CD4-positive, alpha-beta T cell (primary cell): ENCODE measurements at regions not wholly inside any gene's neighbourhood (a gene's known extent, or its start where the extent isn't known, plus 50 kb on each side); places are given as distances from the start of the nearest gene placed in this dataset.

Experiments
- ATAC-seq: fragments of 200-7000 bp; cut with Tn5 transposase; one replicate; pipeline ENCODE4 v1.10.0; 2022; ENCODE audit warnings: mild to moderate bottlenecking; ENCODE audit not compliant: poor library complexity
- CTCF ChIA-PET: fragments of 350-600 bp; sonication (Branson Sonifier 250); formaldehyde crosslinking; loops from one replicate; lab custom pipeline; 2021; ENCODE audit warnings: antibody characterized with exemption, inconsistent platforms; lab: Charles Lee
- POLR2A ChIA-PET: fragments of 350-600 bp; sonication (Branson Sonifier 250); formaldehyde crosslinking; loops from one replicate; lab custom pipeline; 2021; ENCODE audit warnings: antibody characterized with exemption, inconsistent platforms; lab: Charles Lee
- DNase-seq, 14 experiments: peaks; one replicate each; pipeline ENCODE4 v3.0.0-alpha.2; 2013 to 2020; ENCODE audit warnings: mixed read lengths in 2 of 14
- H3K27ac ChIP-seq, 2 donors: one replicate each; pipeline versions ENCODE4 v1.5.1 to v1.7.0; 2013; ENCODE audit warnings: low read length in 2 of 2, low read depth in 1 of 2, mild to moderate bottlenecking in 1 of 2
- H3K27me3 ChIP-seq, 2 experiments: 1 replicate in 1 of 2; 2 replicates in 1 of 2; pipeline versions ENCODE4 v1.6.1 to v1.7.0; 2013; ENCODE audit warnings: low read length in 2 of 2, control low read depth in 1 of 2, mild to moderate bottlenecking in 1 of 2, moderate library complexity in 1 of 2; ENCODE audit not compliant: insufficient read depth in 2 of 2, control insufficient read depth in 1 of 2
- H3K36me3 ChIP-seq: one replicate; pipeline ENCODE4 v1.6.1; 2013; ENCODE audit warnings: low read length, control low read depth; ENCODE audit not compliant: insufficient read depth
- H3K4me1 ChIP-seq: one replicate; pipeline ENCODE4 v1.6.1; 2013; ENCODE audit warnings: low read length, control low read depth; ENCODE audit not compliant: insufficient read depth
- H3K4me3 ChIP-seq: one replicate; pipeline ENCODE4 v1.5.1; 2013; ENCODE audit warnings: mild to moderate bottlenecking, low read length, moderate library complexity
- H3K9me3 ChIP-seq, 2 experiments: 1 replicate in 1 of 2; 2 replicates in 1 of 2; pipeline versions ENCODE4 v1.6.1 to v1.7.0; 2013; ENCODE audit warnings: low read length in 2 of 2, mild to moderate bottlenecking in 2 of 2, control low read depth in 1 of 2, moderate library complexity in 1 of 2; ENCODE audit not compliant: control insufficient read depth in 1 of 2, insufficient read depth in 1 of 2
- H3K27ac Mint-ChIP-seq: one replicate; pipeline ENCODE4 v1.8.0; 2020; ENCODE audit warnings: mixed read lengths
- H3K27me3 Mint-ChIP-seq: one replicate; pipeline ENCODE4 v1.8.0; 2021; ENCODE audit warnings: mixed read lengths
- H3K36me3 Mint-ChIP-seq: one replicate; pipeline ENCODE4 v1.8.0; 2021; ENCODE audit warnings: low read depth, mixed read lengths
- H3K4me1 Mint-ChIP-seq: one replicate; pipeline ENCODE4 v1.8.0; 2021; ENCODE audit warnings: low read depth, mixed read lengths
- H3K4me3 Mint-ChIP-seq: one replicate; pipeline ENCODE4 v1.8.0; 2020; ENCODE audit warnings: mild to moderate bottlenecking, mixed read lengths
- H3K9me3 Mint-ChIP-seq: one replicate; pipeline ENCODE4 v1.8.0; 2020; ENCODE audit warnings: mixed read lengths
- CTCF ChIP-seq: fragments of 200-600 bp; IDR thresholded peaks from one replicate; pipeline ENCODE4 v1.8.0; 2022; ENCODE audit warnings: antibody characterized with exemption, mild to moderate bottlenecking
- intact Hi-C, 2 experiments: fragments of 100-400 bp; cut with DNase I in 1 of 2; cut with micrococcal nuclease in 1 of 2; formaldehyde crosslinking; loops; one replicate each; pipeline versions ENCODE4 v1.15.1 to v1.9.0; 2023 to 2025; cut with DNase I, micrococcal nuclease

GRCh38 chr14:98035396-98035795 is 1236.6 kb downstream of the BCL11B start:
- Mint-ChIP-seq H3K4me1 (no peaks in the 10 kb centered on the region), H3K9me3 (peaks cover 4% of the 10 kb centered on the region), H3K27me3 (no peaks in the 10 kb centered on the region), H3K4me3 (no peak overlapping the region), H3K36me3 (no peaks in the 10 kb centered on the region), H3K27ac (no peak overlapping the region)
- DNase-seq (no peak), ATAC-seq (no peak)
- H3K9me3 ChIP-seq = no peaks in the 10 kb centered on the region
- ChIA-PET CTCF (no interaction called here), POLR2A (interaction anchor here (1.6 kb wide), 1 partner anchor 61 kb away, joined by 4 read pairs; no protein-coding TSS in a partner anchor)
- H3K4me1 ChIP-seq = no peaks in the 10 kb centered on the region
- intact Hi-C loops = no loop called here
- no peak overlapping the region for H3K4me3 ChIP-seq
- no peak for TF ChIP-seq CTCF
- no peaks in the 10 kb centered on the region for H3K36me3 ChIP-seq
- no peak overlapping the region for H3K27ac ChIP-seq
- no peaks in the 10 kb centered on the region for H3K27me3 ChIP-seq

GRCh38 chr14:98037831-98038230 is 1234.2 kb downstream of the BCL11B start:
- H3K27me3 Mint-ChIP-seq = no peaks in the 10 kb centered on the region
- no peak overlapping the region for H3K4me3 Mint-ChIP-seq
- no peaks in the 10 kb centered on the region for H3K27me3 ChIP-seq
- no peak overlapping the region for H3K4me3 ChIP-seq
- no peak overlapping the region for H3K27ac ChIP-seq
- TF ChIP-seq CTCF = no peak
- no peaks in the 10 kb centered on the region for H3K4me1 ChIP-seq
- DNase-seq = no peak
- ATAC-seq = no peak
- no peaks in the 10 kb centered on the region for H3K36me3 ChIP-seq
- CTCF ChIA-PET = no interaction called here
- H3K27ac Mint-ChIP-seq = no peak overlapping the region
- POLR2A ChIA-PET = no interaction called here
- intact Hi-C loops = no loop called here
- H3K9me3 ChIP-seq = no peaks in the 10 kb centered on the region
- H3K36me3 Mint-ChIP-seq = no peaks in the 10 kb centered on the region
- H3K4me1 Mint-ChIP-seq = peaks cover 9% of the 10 kb centered on the region
- H3K9me3 Mint-ChIP-seq = no peaks in the 10 kb centered on the region

- no peaks in the 10 kb centered on the region for H3K4me1 Mint-ChIP-seq
- intact Hi-C loops = no loop called here
Observed at GRCh38 chr14:98056946-98057345, 1215.1 kb downstream of the BCL11B start.

More at GRCh38 chr14:98056946-98057345, 1215.1 kb downstream of the BCL11B start:
- Histone ChIP-seq H3K27ac (no peak overlapping the region), H3K4me1 (no peaks in the 10 kb centered on the region), H3K27me3 (no peaks in the 10 kb centered on the region), H3K4me3 (no peak overlapping the region), H3K36me3 (no peaks in the 10 kb centered on the region), H3K9me3 (no peaks in the 10 kb centered on the region)
- ATAC-seq (no peak), DNase-seq (no peak)
- ChIA-PET CTCF (no interaction called here), POLR2A (no interaction called here)
- H3K36me3 Mint-ChIP-seq = no peaks in the 10 kb centered on the region
- no peak overlapping the region for H3K4me3 Mint-ChIP-seq
- no peaks in the 10 kb centered on the region for H3K9me3 Mint-ChIP-seq
- TF ChIP-seq CTCF = no peak
- no peak overlapping the region for H3K27ac Mint-ChIP-seq
- H3K27me3 Mint-ChIP-seq = no peaks in the 10 kb centered on the region
